IPS-20b (cell line): ENCODE measurements at regions not wholly inside any gene's neighbourhood (a gene's known extent, or its start where the extent isn't known, plus 50 kb on each side); places are given as distances from the start of the nearest gene placed in this dataset.

Experiments used
- H3K27ac ChIP-seq: one replicate; pipeline ENCODE4 v1.5.1; 2013; ENCODE audit warnings: low read length
- H3K27me3 ChIP-seq: 2 replicates; pipeline ENCODE4 v1.6.1; 2013; ENCODE audit warnings: mild to moderate bottlenecking, low read length, inconsistent platforms; ENCODE audit not compliant: insufficient read depth
- H3K36me3 ChIP-seq: 2 replicates; pipeline ENCODE4 v1.6.1; 2013; ENCODE audit warnings: low read depth, mild to moderate bottlenecking, inconsistent platforms, low read length, moderate library complexity; ENCODE audit not compliant: insufficient read depth
- H3K4me1 ChIP-seq: 2 replicates; pipeline ENCODE4 v1.6.1; 2013; ENCODE audit warnings: mild to moderate bottlenecking, control low read depth, inconsistent platforms, low read length, moderate library complexity; ENCODE audit not compliant: insufficient read depth
- H3K4me3 ChIP-seq: 2 replicates; pipeline ENCODE4 v1.5.1; 2013; ENCODE audit warnings: mild to moderate bottlenecking, low read length, inconsistent platforms
- H3K9ac ChIP-seq: 2 replicates; pipeline ENCODE4 v1.6.1; 2013; ENCODE audit warnings: low read depth, mild to moderate bottlenecking, inconsistent platforms, low read length, moderate library complexity
- H3K9me3 ChIP-seq: 2 replicates; pipeline ENCODE4 v1.6.1; 2013; ENCODE audit warnings: mild to moderate bottlenecking, low read depth, low read length, inconsistent platforms; ENCODE audit not compliant: insufficient read depth

GRCh38 chr9:108662091-108662875 lies 193.5 kb downstream of the ACTL7B start:
- no peaks in the 10 kb centered on the region for H3K27me3 ChIP-seq
- no peak overlapping the region for H3K27ac ChIP-seq
- H3K4me1 ChIP-seq, result peaks cover 7% of the 10 kb centered on the region
- H3K9me3 ChIP-seq, result peaks cover 27% of the 10 kb centered on the region
- H3K4me3 ChIP-seq, result no peak overlapping the region
- no peak overlapping the region for H3K9ac ChIP-seq
- H3K36me3 ChIP-seq, result no peaks in the 10 kb centered on the region

DNA sequence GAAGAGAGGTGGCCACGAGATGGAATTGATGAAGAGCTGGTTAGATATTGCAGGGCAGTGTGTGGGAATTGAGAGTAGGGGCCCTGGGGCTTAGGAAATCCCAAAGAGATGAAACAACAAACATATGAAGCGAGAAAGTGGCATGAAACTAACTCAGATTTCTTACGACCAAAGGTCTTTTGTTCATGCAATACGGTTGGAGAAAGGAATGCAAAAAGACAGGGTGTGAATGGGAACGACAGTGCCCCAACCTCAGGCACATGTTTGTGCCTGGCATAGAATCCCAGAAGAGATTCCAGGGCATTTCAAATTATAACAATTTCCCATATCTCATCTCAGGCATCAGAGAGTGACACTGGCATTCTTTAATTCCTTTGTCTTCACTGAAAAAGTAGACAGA lies 199.2 kb downstream of the ACTL7B start:
- H3K4me3 ChIP-seq, result no peak overlapping the region
- H3K27me3 ChIP-seq, result no peaks in the 10 kb centered on the region
- H3K9ac ChIP-seq, result no peak overlapping the region
- no peaks in the 10 kb centered on the region for H3K36me3 ChIP-seq
- no peak overlapping the region for H3K27ac ChIP-seq
- H3K4me1 ChIP-seq, result no peaks in the 10 kb centered on the region
- H3K9me3 ChIP-seq, result peaks cover 27% of the 10 kb centered on the region

DNA sequence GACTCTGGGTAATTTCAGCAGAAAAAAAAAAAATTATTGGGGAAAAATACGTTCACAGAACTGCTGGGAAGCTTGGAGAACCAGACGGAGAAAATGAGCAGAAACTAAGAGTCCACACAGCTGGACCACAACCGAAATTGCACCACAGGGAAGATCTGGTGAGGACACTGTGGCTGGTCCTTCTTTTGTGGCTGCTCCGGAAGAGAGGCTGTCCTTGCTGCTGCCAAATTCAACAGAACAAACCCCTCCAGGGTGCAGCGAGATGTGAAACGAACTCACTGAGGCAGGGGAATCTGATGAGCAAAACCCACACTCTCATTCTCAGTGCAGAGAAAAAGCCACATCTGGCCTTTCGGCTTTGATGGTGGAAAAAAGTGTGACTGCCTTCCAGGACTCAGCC lies 200.0 kb downstream of the ACTL7B start:
- Histone ChIP-seq H3K4me3 (no peak overlapping the region), H3K36me3 (no peaks in the 10 kb centered on the region), H3K4me1 (no peaks in the 10 kb centered on the region), H3K27me3 (no peaks in the 10 kb centered on the region), H3K9me3 (peaks cover 23% of the 10 kb centered on the region), H3K27ac (no peak overlapping the region), H3K9ac (no peak overlapping the region)

DNA sequence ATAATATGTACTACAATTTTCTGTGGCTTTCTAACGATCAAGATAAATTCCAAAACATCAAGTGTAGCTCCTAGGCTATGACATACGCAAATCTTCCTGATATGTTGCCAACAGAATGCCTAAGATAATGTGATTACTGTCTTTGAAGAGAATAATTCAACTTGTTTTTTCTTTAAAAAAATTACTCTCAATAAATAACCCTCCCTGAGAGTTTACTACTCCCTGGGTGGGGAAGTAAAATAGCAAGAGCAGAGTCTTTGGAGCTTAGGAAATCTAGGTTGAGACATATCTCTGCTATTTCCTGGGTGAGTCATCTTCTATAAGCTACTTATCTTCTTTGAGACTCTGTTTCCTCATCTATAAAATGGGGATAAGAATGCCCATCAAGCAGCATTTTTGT lies 201.2 kb downstream of the ACTL7B start:
- no peaks in the 10 kb centered on the region for H3K36me3 ChIP-seq
- no peak overlapping the region for H3K9ac ChIP-seq
- no peak overlapping the region for H3K27ac ChIP-seq
- no peaks in the 10 kb centered on the region for H3K4me1 ChIP-seq
- no peak overlapping the region for H3K4me3 ChIP-seq
- peaks cover 13% of the 10 kb centered on the region for H3K9me3 ChIP-seq
- no peaks in the 10 kb centered on the region for H3K27me3 ChIP-seq

- Histone ChIP-seq H3K9ac (no peak overlapping the region), H3K36me3 (no peaks in the 10 kb centered on the region), H3K9me3 (no peaks in the 10 kb centered on the region), H3K4me3 (no peak overlapping the region), H3K27me3 (no peaks in the 10 kb centered on the region), H3K4me1 (no peaks in the 10 kb centered on the region), H3K27ac (no peak overlapping the region)
Measured at GRCh38 chr9:108652851-108653250, 202.9 kb downstream of the ACTL7B start.

GRCh38 chr9:108650826-108651225 lies 205.0 kb downstream of the ACTL7B start:
- Histone ChIP-seq H3K9me3 (no peaks in the 10 kb centered on the region), H3K27ac (no peak overlapping the region), H3K27me3 (no peaks in the 10 kb centered on the region), H3K36me3 (no peaks in the 10 kb centered on the region), H3K4me3 (no peak overlapping the region), H3K4me1 (no peaks in the 10 kb centered on the region), H3K9ac (no peak overlapping the region)

DNA sequence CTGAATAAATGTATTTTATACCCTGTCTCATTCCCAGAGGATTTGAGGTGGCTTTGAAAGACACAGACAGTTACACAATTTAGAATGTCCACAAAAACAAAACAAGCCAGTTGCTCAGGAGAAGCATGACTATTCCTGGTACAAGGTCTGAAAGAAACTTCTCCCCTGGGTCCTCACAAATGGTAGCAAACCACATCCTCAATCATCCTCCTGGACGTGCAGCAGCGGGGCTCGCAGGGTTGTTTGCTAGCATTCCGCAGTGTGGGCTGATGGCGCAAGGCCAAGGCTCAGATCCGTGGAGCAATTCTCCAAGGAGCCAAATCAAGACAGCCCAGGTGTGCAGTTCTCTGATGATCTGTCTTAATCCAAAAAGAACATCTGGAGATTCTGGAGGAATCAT lies 210.3 kb downstream of the ACTL7B start:
- no peak overlapping the region for H3K27ac ChIP-seq
- no peak overlapping the region for H3K9ac ChIP-seq
- no peaks in the 10 kb centered on the region for H3K36me3 ChIP-seq
- H3K9me3 ChIP-seq, result no peaks in the 10 kb centered on the region
- H3K27me3 ChIP-seq, result no peaks in the 10 kb centered on the region
- H3K4me1 ChIP-seq, result no peaks in the 10 kb centered on the region
- H3K4me3 ChIP-seq, result no peak overlapping the region

- no peaks in the 10 kb centered on the region for H3K27me3 ChIP-seq
- no peak overlapping the region for H3K9ac ChIP-seq
- no peaks in the 10 kb centered on the region for H3K36me3 ChIP-seq
- no peaks in the 10 kb centered on the region for H3K9me3 ChIP-seq
- H3K27ac ChIP-seq, result no peak overlapping the region
- H3K4me1 ChIP-seq, result no peaks in the 10 kb centered on the region
- no peak overlapping the region for H3K4me3 ChIP-seq
Measured at GRCh38 chr9:108643731-108644510, 211.9 kb downstream of the ACTL7B start.

DNA sequence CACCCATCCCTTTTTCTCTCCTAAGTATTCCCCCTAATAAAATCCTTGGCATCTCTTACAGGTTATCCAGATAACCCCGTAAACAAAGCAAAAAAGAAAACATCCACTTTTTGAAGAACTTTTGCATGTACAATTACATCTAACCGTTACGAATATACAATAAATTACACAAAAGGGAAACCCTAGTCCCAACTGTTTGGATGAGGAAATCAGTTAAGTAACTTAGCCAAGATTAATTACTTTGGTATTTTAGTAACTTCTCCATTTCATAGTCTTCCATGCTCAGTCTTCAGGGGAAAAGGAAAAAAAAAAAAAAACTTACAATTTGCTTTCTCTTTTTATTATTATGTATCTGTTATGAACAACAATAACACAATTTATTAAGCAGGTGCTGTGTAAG lies 212.9 kb downstream of the ACTL7B start:
- H3K4me1 ChIP-seq, result no peaks in the 10 kb centered on the region; the same call in 1 of the 2 replicates
- no peak overlapping the region for H3K4me3 ChIP-seq
- no peaks in the 10 kb centered on the region for H3K9me3 ChIP-seq
- H3K9ac ChIP-seq, result no peak overlapping the region
- no peak overlapping the region for H3K27ac ChIP-seq
- H3K27me3 ChIP-seq, result no peaks in the 10 kb centered on the region
- H3K36me3 ChIP-seq, result no peaks in the 10 kb centered on the region

DNA sequence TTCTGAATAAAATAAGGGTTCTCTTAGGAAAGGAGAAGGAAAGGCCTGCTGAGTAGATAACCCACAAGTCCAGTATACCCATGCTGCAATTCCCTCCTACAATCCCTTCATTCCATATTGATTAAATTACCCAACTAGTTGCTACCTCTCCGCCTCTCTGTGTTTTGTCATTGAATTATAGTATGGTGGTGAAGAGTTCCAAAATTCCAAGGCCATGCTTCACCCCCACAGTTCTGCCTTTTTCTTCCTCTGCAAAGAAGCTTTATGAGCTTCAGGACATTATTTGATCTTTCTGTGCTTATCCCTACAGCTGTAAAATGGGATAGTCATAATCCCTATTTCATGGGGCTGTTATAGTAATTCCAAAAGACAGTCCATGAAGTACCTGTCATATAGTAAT lies 215.6 kb downstream of the ACTL7B start:
- no peak overlapping the region for H3K27ac ChIP-seq
- H3K36me3 ChIP-seq, result no peaks in the 10 kb centered on the region
- H3K4me1 ChIP-seq, result peaks cover 6% of the 10 kb centered on the region; the same call in 1 of the 2 replicates
- no peak overlapping the region for H3K9ac ChIP-seq
- H3K9me3 ChIP-seq, result no peaks in the 10 kb centered on the region
- H3K27me3 ChIP-seq, result no peaks in the 10 kb centered on the region
- H3K4me3 ChIP-seq, result no peak overlapping the region

DNA sequence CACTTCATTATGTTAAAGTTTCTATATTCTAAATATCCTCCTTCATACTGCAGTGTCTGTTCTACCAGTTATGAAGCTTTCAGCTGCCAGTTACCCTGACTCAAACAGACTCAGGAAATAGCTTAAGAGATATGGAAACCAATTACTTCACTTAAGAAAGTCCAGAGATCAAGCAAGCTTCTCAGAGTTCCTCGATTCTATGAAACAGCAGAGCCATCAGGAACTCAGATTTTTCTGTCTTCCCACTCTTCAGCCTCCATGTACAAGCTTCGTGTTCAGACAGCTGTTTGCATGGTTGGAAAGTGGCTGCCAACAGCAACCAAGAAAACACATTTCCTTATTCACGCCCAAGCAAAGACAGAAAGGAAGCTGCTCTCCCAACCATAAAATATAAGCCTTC lies 216.1 kb downstream of the ACTL7B start:
- no peak overlapping the region for H3K4me3 ChIP-seq
- H3K4me1 ChIP-seq, result peaks cover 6% of the 10 kb centered on the region; the same call in 1 of the 2 replicates
- H3K36me3 ChIP-seq, result no peaks in the 10 kb centered on the region
- H3K9ac ChIP-seq, result no peak overlapping the region
- no peaks in the 10 kb centered on the region for H3K27me3 ChIP-seq
- H3K9me3 ChIP-seq, result no peaks in the 10 kb centered on the region
- H3K27ac ChIP-seq, result no peak overlapping the region

- H3K27ac ChIP-seq, result no peak overlapping the region
- H3K36me3 ChIP-seq, result no peaks in the 10 kb centered on the region
- H3K9ac ChIP-seq, result no peak overlapping the region
- no peaks in the 10 kb centered on the region for H3K27me3 ChIP-seq
- H3K4me1 ChIP-seq, result peaks cover 6% of the 10 kb centered on the region; the same call in 1 of the 2 replicates
- H3K4me3 ChIP-seq, result no peak overlapping the region
- H3K9me3 ChIP-seq, result no peaks in the 10 kb centered on the region
Measured at GRCh38 chr9:108639091-108639490, 216.7 kb downstream of the ACTL7B start.
